Testis (tissue), 2 donors: ENCODE measurements at regions not wholly inside any gene's neighbourhood (a gene's known extent, or its start where the extent isn't known, plus 50 kb on each side); places are given as distances from the start of the nearest gene placed in this dataset.

Experiments
- CTCF ChIP-seq, 3 experiments: fragments of 450-650 bp in 2 of 3; fragments of 200-600 bp in 1 of 3; sonication (generic) in 1 of 3; IDR thresholded peaks; one replicate each; pipeline ENCODE4 v1.5.1; 2016 to 2019; ENCODE audit warnings: antibody characterized with exemption in 3 of 3, mild to moderate bottlenecking in 2 of 3, moderate library complexity in 1 of 3
- POLR2A ChIP-seq: fragments of 450-650 bp; IDR thresholded peaks from one replicate; pipeline ENCODE4 v1.6.1; 2017; ENCODE audit warnings: antibody characterized with exemption, mild to moderate bottlenecking, moderate library complexity

GRCh38 chr9:126112135-126112720, 214.4 kb upstream of the MVB12B start:
- TF ChIP-seq POLR2A (no peak), CTCF (IDR thresholded peaks at IDR 0.05) (no peak)
